ENCODE measurements at regions not wholly inside any gene's neighbourhood (a gene's known extent, or its start where the extent isn't known, plus 50 kb on each side); places are given as distances from the start of the nearest gene placed in this dataset.

DNA sequence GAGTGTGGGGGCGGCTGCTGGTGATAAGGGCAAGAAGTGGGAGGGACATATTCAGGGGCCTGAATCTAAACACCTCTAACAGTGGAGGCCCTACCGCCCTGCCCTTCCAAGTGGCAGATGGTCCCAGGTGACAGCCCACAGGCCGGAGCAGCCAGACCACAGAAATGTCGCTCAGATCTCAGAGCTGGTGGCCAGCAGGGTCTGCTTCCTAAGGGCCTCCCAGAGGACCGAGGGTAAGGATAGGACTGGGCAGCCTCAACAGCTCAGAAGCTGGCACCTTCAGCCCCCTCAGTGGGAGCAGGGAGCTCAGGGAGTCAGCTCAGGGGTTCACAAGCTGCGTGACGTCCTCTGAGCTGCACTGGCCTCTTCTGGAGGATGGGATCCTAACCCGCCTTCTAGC is 201.8 kb upstream of the ZC3H12A start:
- Histone ChIP-seq H3K27me3 (no peaks in the 10 kb centered on the region), H3K36me3 (replicated peaks; ENCODE audit: insufficient read depth, low read depth) (no peaks in the 10 kb centered on the region), H3K4me3 (no peak overlapping the region), H2AFZ (no peak overlapping the region), H3K9me3 (ENCODE audit: low read depth) (no peaks in the 10 kb centered on the region), H3K27ac (no peak overlapping the region), H3K4me2 (no peak overlapping the region), H3K79me2 (no peaks in the 10 kb centered on the region), H3K4me1 (ENCODE audit: insufficient read depth) (no peaks in the 10 kb centered on the region), H3K9me2 (replicated peaks; ENCODE audit: insufficient read depth) (no peaks in the 10 kb centered on the region), H4K20me1 (ENCODE audit: insufficient read depth, poor library complexity, severe bottlenecking) (no peaks in the 10 kb centered on the region)
- DNase-seq (ENCODE audit: low spot score): no peak
- WGBS (ENCODE audit: low lambda C conversion rate, missing lambda C conversion rate): 86% methylated on average over 8 of the region's 8 CpGs
- TF ChIP-seq CTCF (IDR thresholded peaks at IDR 0.05; ENCODE audit: poor library complexity) (no peak), EZH2 (IDR thresholded peaks at IDR 0.05; ENCODE audit: borderline replicate concordance) (no peak), EZH2phosphoT487 (IDR thresholded peaks at IDR 0.05; ENCODE audit: low read depth, severe bottlenecking, unreplicated experiment) (no peak)

DNA sequence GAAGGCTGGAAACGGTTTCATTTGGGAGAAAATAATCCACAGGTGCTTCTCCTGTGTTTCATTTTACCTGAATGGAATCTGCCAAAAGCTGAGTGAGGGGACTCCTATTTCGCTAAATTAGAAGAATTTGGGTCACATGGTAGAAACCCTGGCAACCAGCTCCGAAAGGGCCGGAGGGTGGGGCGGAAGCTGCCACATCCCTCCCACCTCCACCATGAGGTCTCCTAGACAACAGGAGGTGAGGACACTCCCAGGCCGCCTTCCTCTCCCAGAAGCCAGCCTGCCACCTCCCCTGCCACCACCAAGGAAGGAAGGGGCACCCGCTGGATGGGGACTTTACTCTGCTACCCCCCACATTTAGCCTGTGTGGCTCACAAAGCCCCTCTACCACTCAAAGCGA is 199.9 kb upstream of the ZC3H12A start:
- H3K27me3 ChIP-seq: no peaks in the 10 kb centered on the region
- H3K4me1 ChIP-seq (ENCODE audit: insufficient read depth): no peaks in the 10 kb centered on the region
- WGBS (ENCODE audit: low lambda C conversion rate, missing lambda C conversion rate): 86% methylated on average over 8 of the region's 8 CpGs
- H3K27ac ChIP-seq: no peak overlapping the region
- H4K20me1 ChIP-seq (ENCODE audit: insufficient read depth, poor library complexity, severe bottlenecking): no peaks in the 10 kb centered on the region
- H3K9me3 ChIP-seq (ENCODE audit: low read depth): no peaks in the 10 kb centered on the region
- no peak overlapping the region for H3K4me3 ChIP-seq
- H3K9me2 ChIP-seq (replicated peaks; ENCODE audit: insufficient read depth): no peaks in the 10 kb centered on the region
- no peak overlapping the region for H3K4me2 ChIP-seq
- DNase-seq (ENCODE audit: low spot score): no peak
- no peaks in the 10 kb centered on the region for H3K36me3 ChIP-seq (replicated peaks; ENCODE audit: insufficient read depth, low read depth)
- no peak overlapping the region for H2AFZ ChIP-seq
- H3K79me2 ChIP-seq: no peaks in the 10 kb centered on the region
- TF ChIP-seq EZH2 (IDR thresholded peaks at IDR 0.05; ENCODE audit: borderline replicate concordance) (no peak), EZH2phosphoT487 (IDR thresholded peaks at IDR 0.05; ENCODE audit: low read depth, severe bottlenecking, unreplicated experiment) (no peak), CTCF (IDR thresholded peaks at IDR 0.05; ENCODE audit: poor library complexity) (no peak)

- no peak for TF ChIP-seq CTCF (IDR thresholded peaks at IDR 0.05; ENCODE audit: poor library complexity)
- no peak for TF ChIP-seq EZH2phosphoT487 (IDR thresholded peaks at IDR 0.05; ENCODE audit: low read depth, severe bottlenecking, unreplicated experiment)
- no peak for TF ChIP-seq EZH2 (IDR thresholded peaks at IDR 0.05; ENCODE audit: borderline replicate concordance)
- Histone ChIP-seq H3K9me2 (replicated peaks; ENCODE audit: insufficient read depth) (no peaks in the 10 kb centered on the region), H2AFZ (no peak overlapping the region), H3K9me3 (ENCODE audit: low read depth) (no peaks in the 10 kb centered on the region), H3K4me2 (no peak overlapping the region), H3K36me3 (replicated peaks; ENCODE audit: insufficient read depth, low read depth) (no peaks in the 10 kb centered on the region), H4K20me1 (ENCODE audit: insufficient read depth, poor library complexity, severe bottlenecking) (no peaks in the 10 kb centered on the region), H3K79me2 (no peaks in the 10 kb centered on the region), H3K4me3 (no peak overlapping the region), H3K4me1 (ENCODE audit: insufficient read depth) (no peaks in the 10 kb centered on the region), H3K27ac (no peak overlapping the region), H3K27me3 (no peaks in the 10 kb centered on the region)
- DNase-seq (ENCODE audit: low spot score): no peak
- WGBS (ENCODE audit: low lambda C conversion rate, missing lambda C conversion rate): 58% methylated on average over 5 of the region's 5 CpGs
These were observed 199.3 kb upstream of the ZC3H12A start for GRCh38 chr1:37274938-37275631.

Measured in hepatocyte (in vitro differentiated cells).